ENCODE measurements at regions not wholly inside any gene's neighbourhood (a gene's known extent, or its start where the extent isn't known, plus 50 kb on each side); places are given as distances from the start of the nearest gene placed in this dataset.

- Histone ChIP-seq H4K20me1 (ENCODE audit: control insufficient read depth, insufficient read depth, insufficient read length) (no peaks in the 10 kb centered on the region), H2BK5ac (ENCODE audit: insufficient read length, low read length) (no peak overlapping the region), H3K4ac (ENCODE audit: low read depth, low read length) (no peak overlapping the region), H2BK120ac (ENCODE audit: low read depth, low read length, poor library complexity, severe bottlenecking) (no peak overlapping the region), H4K91ac (ENCODE audit: insufficient read length, low read depth, low read length) (no peak overlapping the region), H2BK12ac (ENCODE audit: insufficient read length, low read depth, low read length) (no peak overlapping the region), H3K23ac (ENCODE audit: insufficient read length, low read depth, low read length) (no peak overlapping the region), H2AFZ (ENCODE audit: low read length) (no peak overlapping the region), H2AK5ac (ENCODE audit: insufficient read length, low read length) (no peak overlapping the region), H3K4me2 (ENCODE audit: insufficient read depth, insufficient read length, low read length) (no peak overlapping the region), H2BK15ac (ENCODE audit: low read depth, low read length) (no peak overlapping the region), H3K18ac (ENCODE audit: insufficient read length, low read depth, low read length) (no peak overlapping the region), H3K27me3 (ENCODE audit: insufficient read depth, low read length) (no peaks in the 10 kb centered on the region), H3K9me3 (ENCODE audit: control insufficient read depth, low read depth, low read length) (no peaks in the 10 kb centered on the region), H3K27ac (ENCODE audit: insufficient read length, low read depth, low read length) (no peak overlapping the region), H3K79me1 (ENCODE audit: insufficient read depth, low read depth, low read length, poor library complexity, severe bottlenecking) (no peaks in the 10 kb centered on the region), H4K8ac (replicated peaks; ENCODE audit: insufficient read length, low read depth, low read length) (no peak overlapping the region), H3K14ac (ENCODE audit: insufficient read depth, low read length) (no peak overlapping the region), H2BK20ac (ENCODE audit: low read depth, low read length, poor library complexity, severe bottlenecking) (no peak overlapping the region), H4K5ac (ENCODE audit: insufficient read length, low read depth, low read length) (no peak overlapping the region), H3K23me2 (ENCODE audit: insufficient read length, low read depth, low read length, poor library complexity, severe bottlenecking) (no peaks in the 10 kb centered on the region), H3K9ac (ENCODE audit: extremely low read depth, insufficient read length, low read length) (no peak overlapping the region), H3T11ph (ENCODE audit: low read length) (no peak overlapping the region), H3K56ac (ENCODE audit: insufficient read length, low read depth, low read length) (no peak overlapping the region), H3K79me2 (ENCODE audit: insufficient read depth, low read length) (no peaks in the 10 kb centered on the region), H3K4me1 (ENCODE audit: insufficient read depth, low read length) (no peaks in the 10 kb centered on the region; the same call in none of the 2 replicates)
- Mint-ChIP-seq H3K27ac (no peak overlapping the region), H3K4me1 (peaks cover 6 to 7% of the 10 kb centered on the region in 2 experiments), H3K4me3 (no peak overlapping the region), H3K27me3 (ENCODE audit: low read depth) (no peaks in the 10 kb centered on the region), H3K9me3 (no peaks in the 10 kb centered on the region), H3K36me3 (ENCODE audit: insufficient read depth in 1 of 3, low read depth in 3 of 3) (no peaks in the 10 kb centered on the region)
- DNase-seq: no peak
- no peak for TF ChIP-seq CTCF (conservative IDR thresholded peaks at IDR 0.05)
- WGBS (ENCODE audit: extremely low coverage, insufficient read length, low lambda C conversion rate): no CpG with 5 or more reads among the region's 1 CpG
Observed at GRCh38 chr2:225177098-225177497, 134.8 kb upstream of the DOCK10 start.
